ENCODE measurements at regions not wholly inside any gene's neighbourhood (a gene's known extent, or its start where the extent isn't known, plus 50 kb on each side); places are given as distances from the start of the nearest gene placed in this dataset.

GRCh38 chr5:109610581-109610980, 79.1 kb upstream of the MAN2A1 start:
- TF ChIP-seq, protein P1, sequence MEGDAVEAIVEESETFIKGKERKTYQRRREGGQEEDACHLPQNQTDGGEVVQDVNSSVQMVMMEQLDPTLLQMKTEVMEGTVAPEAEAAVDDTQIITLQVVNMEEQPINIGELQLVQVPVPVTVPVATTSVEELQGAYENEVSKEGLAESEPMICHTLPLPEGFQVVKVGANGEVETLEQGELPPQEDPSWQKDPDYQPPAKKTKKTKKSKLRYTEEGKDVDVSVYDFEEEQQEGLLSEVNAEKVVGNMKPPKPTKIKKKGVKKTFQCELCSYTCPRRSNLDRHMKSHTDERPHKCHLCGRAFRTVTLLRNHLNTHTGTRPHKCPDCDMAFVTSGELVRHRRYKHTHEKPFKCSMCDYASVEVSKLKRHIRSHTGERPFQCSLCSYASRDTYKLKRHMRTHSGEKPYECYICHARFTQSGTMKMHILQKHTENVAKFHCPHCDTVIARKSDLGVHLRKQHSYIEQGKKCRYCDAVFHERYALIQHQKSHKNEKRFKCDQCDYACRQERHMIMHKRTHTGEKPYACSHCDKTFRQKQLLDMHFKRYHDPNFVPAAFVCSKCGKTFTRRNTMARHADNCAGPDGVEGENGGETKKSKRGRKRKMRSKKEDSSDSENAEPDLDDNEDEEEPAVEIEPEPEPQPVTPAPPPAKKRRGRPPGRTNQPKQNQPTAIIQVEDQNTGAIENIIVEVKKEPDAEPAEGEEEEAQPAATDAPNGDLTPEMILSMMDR (IDR thresholded peaks at IDR 0.05; ENCODE audit: borderline replicate concordance, extremely low read depth, low read length, poor library complexity, severe bottlenecking): no peak
- no peak for TF ChIP-seq EZH2 (IDR thresholded peaks at IDR 0.05; ENCODE audit: borderline replicate concordance, low read depth, low read length, severe bottlenecking)

All from DND-41 (cell line).